HEK293 (cell line): ENCODE measurements at regions not wholly inside any gene's neighbourhood (a gene's known extent, or its start where the extent isn't known, plus 50 kb on each side); places are given as distances from the start of the nearest gene placed in this dataset.

Source experiments
- ATF2 ChIP-seq: fragments of 450-650 bp; formaldehyde crosslinking; IDR thresholded peaks from 2 replicates; pipeline ENCODE4 v1.5.1; 2016; ENCODE audit warnings: missing biosample characterization, missing genetic modification characterization, low read depth
- CTCF ChIP-seq: fragments of 450-650 bp; formaldehyde crosslinking; IDR thresholded peaks from 2 replicates; pipeline ENCODE4 v1.5.1; 2016; ENCODE audit warnings: missing biosample characterization, missing genetic modification characterization
- GLIS2 ChIP-seq: fragments of 450-650 bp; formaldehyde crosslinking; IDR thresholded peaks from 2 replicates; pipeline ENCODE4 v1.5.1; 2016; ENCODE audit warnings: missing biosample characterization, missing genetic modification characterization
- INSM2 ChIP-seq: fragments of 450-650 bp; formaldehyde crosslinking; IDR thresholded peaks from 2 replicates; pipeline ENCODE4 v1.5.1; 2016; ENCODE audit warnings: missing biosample characterization, missing genetic modification characterization
- KLF9 ChIP-seq: fragments of 450-650 bp; formaldehyde crosslinking; IDR thresholded peaks from 2 replicates; pipeline ENCODE4 v1.5.1; 2016; ENCODE audit warnings: missing biosample characterization, missing genetic modification characterization, low read depth
- SP2 ChIP-seq: fragments of 450-650 bp; formaldehyde crosslinking; IDR thresholded peaks from 2 replicates; pipeline ENCODE4 v1.5.1; 2016; ENCODE audit warnings: missing biosample characterization, missing genetic modification characterization
- YY1 ChIP-seq: fragments of 450-650 bp; formaldehyde crosslinking; IDR thresholded peaks from 2 replicates; pipeline ENCODE4 v1.5.1; 2018; ENCODE audit warnings: missing biosample characterization, missing genetic modification characterization
- ZNF155 ChIP-seq: fragments of 450-650 bp; formaldehyde crosslinking; IDR thresholded peaks from 2 replicates; pipeline ENCODE4 v1.5.1; 2016; ENCODE audit warnings: missing biosample characterization, missing genetic modification characterization
- ZNF311 ChIP-seq: fragments of 450-650 bp; formaldehyde crosslinking; IDR thresholded peaks from 2 replicates; pipeline ENCODE4 v1.5.1; 2017; ENCODE audit warnings: missing biosample characterization, missing genetic modification characterization, borderline replicate concordance
- ZNF404 ChIP-seq: fragments of 450-650 bp; formaldehyde crosslinking; IDR thresholded peaks from 2 replicates; pipeline ENCODE4 v1.5.1; 2017; ENCODE audit warnings: missing biosample characterization, missing genetic modification characterization
- ZNF629 ChIP-seq: fragments of 450-650 bp; formaldehyde crosslinking; IDR thresholded peaks from 2 replicates; pipeline ENCODE4 v1.5.1; 2017; ENCODE audit warnings: missing biosample characterization, missing genetic modification characterization

- no peak for TF ChIP-seq ATF2 (tag by site-specific recombination)
- TF ChIP-seq GLIS2 (tag by site-specific recombination), result no peak
- TF ChIP-seq CTCF, result no peak
- TF ChIP-seq ZNF404 (tag by site-specific recombination), result no peak
- no peak for TF ChIP-seq ZNF629 (tag by site-specific recombination)
- TF ChIP-seq ZNF311 (tag by site-specific recombination), result no peak
- no peak for TF ChIP-seq YY1
- TF ChIP-seq KLF9, result no peak
- no peak for TF ChIP-seq ZNF155 (tag by site-specific recombination)
- TF ChIP-seq INSM2 (tag by site-specific recombination), result no peak
- TF ChIP-seq SP2 (tag by site-specific recombination), result no peak
Observed at GRCh38 chr15:69798481-69799250, 299.1 kb downstream of the TLE3 start.
